H9 (cell line): ENCODE measurements at regions not wholly inside any gene's neighbourhood (a gene's known extent, or its start where the extent isn't known, plus 50 kb on each side); places are given as distances from the start of the nearest gene placed in this dataset.

Source experiments
- DNase-seq: peaks from one replicate; pipeline ENCODE4 v3.0.0-alpha.2; 2017
- H2AFZ ChIP-seq: one replicate; pipeline ENCODE4 v1.6.1; 2013; ENCODE audit warnings: mild to moderate bottlenecking, low read length, control low read depth, moderate library complexity
- H2AK5ac ChIP-seq: 2 replicates; pipeline ENCODE4 v1.6.1; 2013; ENCODE audit warnings: low read length, control low read depth, mixed read lengths; ENCODE audit not compliant: insufficient read length
- H2BK120ac ChIP-seq: one replicate; pipeline ENCODE4 v1.6.1; 2013; ENCODE audit warnings: low read depth, mild to moderate bottlenecking, low read length, control low read depth, inconsistent platforms; ENCODE audit not compliant: poor library complexity, severe bottlenecking
- H2BK12ac ChIP-seq: 2 replicates; pipeline ENCODE4 v1.6.1; 2013; ENCODE audit warnings: low read length, control low read depth, mixed read lengths, low read depth; ENCODE audit not compliant: insufficient read length
- H2BK15ac ChIP-seq: 2 replicates; pipeline ENCODE4 v1.6.1; 2013; ENCODE audit warnings: low read depth, low read length, control low read depth
- H2BK20ac ChIP-seq: one replicate; pipeline ENCODE4 v1.6.1; 2013; ENCODE audit warnings: low read depth, mild to moderate bottlenecking, low read length, control low read depth, inconsistent platforms; ENCODE audit not compliant: poor library complexity, severe bottlenecking
- H2BK5ac ChIP-seq: 2 replicates; pipeline ENCODE4 v1.6.1; 2013; ENCODE audit warnings: low read length, control low read depth, mixed read lengths; ENCODE audit not compliant: insufficient read length
- H3K14ac ChIP-seq: 2 replicates; pipeline ENCODE4 v1.6.1; 2013; ENCODE audit warnings: low read length, control low read depth; ENCODE audit not compliant: insufficient read depth
- H3K18ac ChIP-seq: 2 replicates; pipeline ENCODE4 v1.6.1; 2013; ENCODE audit warnings: low read depth, mild to moderate bottlenecking, mixed read lengths, low read length, control low read depth; ENCODE audit not compliant: insufficient read length
- H3K23ac ChIP-seq: 2 replicates; pipeline ENCODE4 v1.6.1; 2013; ENCODE audit warnings: low read length, control low read depth, mixed read lengths, low read depth; ENCODE audit not compliant: insufficient read length
- H3K23me2 ChIP-seq: 2 replicates; pipeline ENCODE4 v1.6.1; 2013; ENCODE audit warnings: low read depth, mild to moderate bottlenecking, mixed read lengths, low read length, control low read depth; ENCODE audit not compliant: insufficient read length, poor library complexity, severe bottlenecking
- H3K27ac ChIP-seq: 2 replicates; pipeline ENCODE4 v1.5.1; 2013; ENCODE audit warnings: low read length, control low read depth, mixed read lengths, low read depth; ENCODE audit not compliant: insufficient read length
- H3K27me3 ChIP-seq: 2 replicates; pipeline ENCODE4 v1.6.1; 2013; ENCODE audit warnings: low read length, control low read depth, inconsistent platforms; ENCODE audit not compliant: insufficient read depth
- H3K4ac ChIP-seq: 2 replicates; pipeline ENCODE4 v1.6.1; 2013; ENCODE audit warnings: low read depth, mild to moderate bottlenecking, control low read depth, inconsistent platforms, low read length, moderate library complexity
- H3K4me1 ChIP-seq: 2 replicates; pipeline ENCODE4 v1.6.1; 2013; ENCODE audit warnings: low read length, control low read depth, inconsistent platforms; ENCODE audit not compliant: insufficient read depth
- H3K4me2 ChIP-seq: 2 replicates; pipeline ENCODE4 v1.6.1; 2013; ENCODE audit warnings: low read length, control low read depth, mixed read lengths; ENCODE audit not compliant: insufficient read length, insufficient read depth
- H3K56ac ChIP-seq: 2 replicates; pipeline ENCODE4 v1.6.1; 2013; ENCODE audit warnings: low read depth, mild to moderate bottlenecking, mixed read lengths, low read length, control low read depth; ENCODE audit not compliant: insufficient read length
- H3K79me1 ChIP-seq: 2 replicates; pipeline ENCODE4 v1.6.1; 2013; ENCODE audit warnings: low read depth, mild to moderate bottlenecking, moderate library complexity, low read length, control low read depth, inconsistent platforms; ENCODE audit not compliant: insufficient read depth, poor library complexity, severe bottlenecking
- H3K79me2 ChIP-seq: 2 replicates; pipeline ENCODE4 v1.6.1; 2013; ENCODE audit warnings: low read length, control low read depth, inconsistent platforms; ENCODE audit not compliant: insufficient read depth
- H3K9ac ChIP-seq: 2 replicates; pipeline ENCODE4 v1.6.1; 2013; ENCODE audit warnings: low read length, control low read depth, mixed read lengths; ENCODE audit not compliant: insufficient read length; ENCODE audit errors: extremely low read depth
- H3K9me3 ChIP-seq: one replicate; pipeline ENCODE4 v1.6.1; 2013; ENCODE audit warnings: low read depth, low read length, inconsistent platforms; ENCODE audit not compliant: control insufficient read depth
- H3T11ph ChIP-seq: one replicate; pipeline ENCODE4 v1.6.1; 2013; ENCODE audit warnings: mild to moderate bottlenecking, low read length, control low read depth, inconsistent platforms
- H4K20me1 ChIP-seq: one replicate; pipeline ENCODE4 v1.6.1; 2013; ENCODE audit not compliant: control insufficient read depth, insufficient read length, insufficient read depth
- H4K5ac ChIP-seq: 2 replicates; pipeline ENCODE4 v1.6.1; 2013; ENCODE audit warnings: low read depth, mild to moderate bottlenecking, mixed read lengths, low read length, control low read depth; ENCODE audit not compliant: insufficient read length
- H4K8ac ChIP-seq: replicated peaks from 2 replicates; pipeline ENCODE4 v1.6.1; 2013; ENCODE audit warnings: low read length, control low read depth, mixed read lengths, low read depth; ENCODE audit not compliant: insufficient read length
- H4K91ac ChIP-seq: 2 replicates; pipeline ENCODE4 v1.6.1; 2013; ENCODE audit warnings: low read depth, mild to moderate bottlenecking, moderate library complexity, mixed read lengths, low read length, control low read depth; ENCODE audit not compliant: insufficient read length
- H3K27ac Mint-ChIP-seq, 3 experiments: 2 replicates in 2 of 3; 3 replicates in 1 of 3; pipeline ENCODE4 v1.8.0; 2020 to 2021; ENCODE audit warnings: mixed read lengths in 3 of 3, mild to moderate bottlenecking in 1 of 3, moderate library complexity in 1 of 3
- H3K27me3 Mint-ChIP-seq: 2 replicates; pipeline ENCODE4 v1.8.0; 2021; ENCODE audit warnings: low read depth, mild to moderate bottlenecking, moderate library complexity, mixed read lengths
- H3K36me3 Mint-ChIP-seq, 3 experiments: 2 replicates in 2 of 3; 3 replicates in 1 of 3; pipeline ENCODE4 v1.8.0; 2020 to 2021; ENCODE audit warnings: low read depth in 3 of 3, mixed read lengths in 3 of 3; ENCODE audit not compliant: insufficient read depth in 1 of 3
- H3K4me1 Mint-ChIP-seq, 2 experiments: 2 replicates each; pipeline ENCODE4 v1.8.0; 2020; ENCODE audit warnings: mixed read lengths in 2 of 2
- H3K4me3 Mint-ChIP-seq, 2 experiments: 2 replicates in 1 of 2; 3 replicates in 1 of 2; pipeline ENCODE4 v1.8.0; 2020 to 2021; ENCODE audit warnings: mild to moderate bottlenecking in 2 of 2, mixed read lengths in 2 of 2, moderate library complexity in 1 of 2
- H3K9me3 Mint-ChIP-seq, 2 experiments: 2 replicates in 1 of 2; 3 replicates in 1 of 2; pipeline ENCODE4 v1.8.0; 2020; ENCODE audit warnings: mild to moderate bottlenecking in 2 of 2, mixed read lengths in 2 of 2, moderate library complexity in 1 of 2
- CTCF ChIP-seq: fragments of 200-600 bp; sonication (generic); conservative IDR thresholded peaks from 3 replicates; pipeline ENCODE4 v1.8.0; 2021; ENCODE audit warnings: antibody characterized with exemption, mild to moderate bottlenecking
- WGBS: extraction: QIAGEN DNeasy Blood & Tissue Kit; methylation state at CpG from one replicate; pipeline ENCODE4 v1.1.7; 2013; ENCODE audit warnings: missing lambda C conversion rate, low lambda C conversion rate, mixed read lengths; ENCODE audit not compliant: insufficient read length; ENCODE audit errors: extremely low coverage; 5-methylcytosine and 5-hydroxymethylcytosine counted together

DNA sequence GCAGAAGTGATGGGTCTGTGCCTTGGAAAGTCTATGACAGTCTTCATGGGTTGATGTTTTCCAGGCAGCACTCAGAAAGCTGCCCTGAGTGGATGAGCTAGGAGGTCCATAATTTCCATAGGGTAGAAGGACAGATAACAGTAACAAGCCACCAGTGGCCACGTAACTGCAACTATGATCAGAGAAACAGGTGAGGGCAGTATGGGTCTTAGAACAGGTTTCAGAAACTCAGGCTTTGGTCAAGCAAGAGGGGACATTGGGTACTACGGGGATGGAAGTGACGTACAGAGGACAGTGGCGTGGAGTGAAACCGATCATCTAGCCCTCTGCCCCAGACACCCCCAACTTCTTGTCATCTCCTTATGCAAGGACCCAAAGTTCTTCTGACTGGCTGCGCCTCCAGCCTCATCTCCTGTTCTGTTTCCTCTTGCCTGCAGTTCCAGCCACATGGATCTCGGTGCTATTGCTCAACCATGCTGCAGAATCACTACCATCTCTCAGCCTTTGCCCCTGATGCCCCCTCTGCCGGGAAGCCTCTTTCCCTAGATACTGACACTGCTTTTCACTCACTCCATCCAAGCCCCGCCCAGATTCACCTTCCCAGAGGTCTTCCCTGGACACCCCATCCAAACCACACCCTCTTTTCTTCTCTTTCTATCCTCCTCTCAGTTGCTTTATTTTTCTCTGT lies 123.4 kb downstream of the MFAP3L start:
- H3K4me2 ChIP-seq, result no peak overlapping the region
- no peak overlapping the region for H2BK12ac ChIP-seq
- H3K27ac ChIP-seq, result no peak overlapping the region
- H3K56ac ChIP-seq, result no peak overlapping the region
- no peak overlapping the region for H3K9ac ChIP-seq
- Mint-ChIP-seq H3K4me3 (no peak overlapping the region), H3K27me3 (no peaks in the 10 kb centered on the region), H3K4me1 (peaks cover 3 to 10% of the 10 kb centered on the region in 2 experiments; a peak in 3 of 4 replicates), H3K36me3 (no peaks in the 10 kb centered on the region; a peak in 1 of 7 replicates), H3K9me3 (peaks cover 0 to 5% of the 10 kb centered on the region in 2 experiments; a peak in 3 of 5 replicates), H3K27ac (peak overlapping the region in 1 of 3 experiments; percentile 34; a peak in 2 of 7 replicates)
- no peak overlapping the region for H2BK20ac ChIP-seq
- H2AK5ac ChIP-seq, result no peak overlapping the region
- no peak overlapping the region for H4K8ac ChIP-seq
- H2BK5ac ChIP-seq, result no peak overlapping the region
- no peak overlapping the region for H3K14ac ChIP-seq
- peak; percentile 41; the same call in 2 of the 3 replicates for TF ChIP-seq CTCF
- H3K4ac ChIP-seq, result no peak overlapping the region
- no peak overlapping the region for H4K5ac ChIP-seq
- no peaks in the 10 kb centered on the region; the same call in 1 of the 2 replicates for H3K4me1 ChIP-seq
- H4K20me1 ChIP-seq, result no peaks in the 10 kb centered on the region
- H3K23me2 ChIP-seq, result no peaks in the 10 kb centered on the region
- peak; percentile 39 for DNase-seq
- WGBS, result no CpG with 5 or more reads among the region's 9 CpGs
- H3T11ph ChIP-seq, result no peak overlapping the region
- no peak overlapping the region for H2AFZ ChIP-seq
- no peaks in the 10 kb centered on the region for H3K79me2 ChIP-seq
- no peak overlapping the region for H2BK120ac ChIP-seq
- no peak overlapping the region for H2BK15ac ChIP-seq
- H3K18ac ChIP-seq, result no peak overlapping the region
- H3K23ac ChIP-seq, result no peak overlapping the region
- H4K91ac ChIP-seq, result no peak overlapping the region
- no peaks in the 10 kb centered on the region for H3K79me1 ChIP-seq
- H3K9me3 ChIP-seq, result no peaks in the 10 kb centered on the region
- H3K27me3 ChIP-seq, result no peaks in the 10 kb centered on the region
